NCI-H460 (cell line): ENCODE measurements at regions not wholly inside any gene's neighbourhood (a gene's known extent, or its start where the extent isn't known, plus 50 kb on each side); places are given as distances from the start of the nearest gene placed in this dataset.
"Not testable (repeated sequence)": the region's sequence is repeated elsewhere in the genome, so short reads cannot be mapped to it uniquely, and the experiment has no call there.

Experiments
- DNase-seq: peaks from one replicate; pipeline ENCODE4 v3.0.0-alpha.2; 2016; ENCODE audit warnings: low read depth; ENCODE audit errors: extremely low read depth
- small RNA-seq, 2 experiments: library from RNA; depleted of rRNA; stranded (forward); fragments of <200 nt; gene quantifications; one replicate each; pipeline ENCODE3, GENCODE V24; 2014

GRCh38 chr3:66910266-66911055, 87.6 kb upstream of the KBTBD8 start:
- no peak for DNase-seq

- no peak for DNase-seq
Measured at GRCh38 chr3:66912306-66912705, 85.8 kb upstream of the KBTBD8 start.

- DNase-seq: no peak
Measured at GRCh38 chr3:66922058-66922457, 76.0 kb upstream of the KBTBD8 start.

GRCh38 chr3:66923969-66924368, 74.1 kb upstream of the KBTBD8 start:
- DNase-seq: no peak

GRCh38 chr3:66928252-66928651, 69.9 kb upstream of the KBTBD8 start:
- no peak for DNase-seq

- no peak for DNase-seq
Measured at GRCh38 chr3:66931291-66931690, 66.8 kb upstream of the KBTBD8 start.

- no peak for DNase-seq
Measured at GRCh38 chr3:66931699-66932098, 66.4 kb upstream of the KBTBD8 start.

- DNase-seq: no peak
Measured at GRCh38 chr3:66933233-66933632, 64.9 kb upstream of the KBTBD8 start.

- DNase-seq: no peak
Measured at GRCh38 chr3:66934041-66934440, 64.1 kb upstream of the KBTBD8 start.

- DNase-seq: no peak
Measured at GRCh38 chr3:66934725-66935124, 63.4 kb upstream of the KBTBD8 start.

- DNase-seq: not testable (repeated sequence)
Measured at GRCh38 chr3:66937041-66937440, 61.1 kb upstream of the KBTBD8 start.

GRCh38 chr3:66938338-66938963, 59.7 kb upstream of the KBTBD8 start:
- peak; percentile 46 for DNase-seq

- no peak for DNase-seq
Measured at GRCh38 chr3:66948041-66948440, 50.1 kb upstream of the KBTBD8 start.

Small RNA genes in the stretch of these regions (small RNA-seq; reads per million reads assigned to genes)
- 0 reads per million in 2 experiments for gene RPL21P41
